Neural cell (in vitro differentiated cells): ENCODE measurements at regions not wholly inside any gene's neighbourhood (a gene's known extent, or its start where the extent isn't known, plus 50 kb on each side); places are given as distances from the start of the nearest gene placed in this dataset.

ENCODE experiments used
- H2AFZ ChIP-seq: fragments of 200-600, 300-800 bp; sonication (generic), shearing (Covaris generic); 2 replicates; pipeline ENCODE4 v1.6.0; 2014; ENCODE audit warnings: low read depth, mild to moderate bottlenecking, antibody characterized with exemption, low read length, moderate library complexity
- H3F3A ChIP-seq: fragments of 200-600 bp; shearing (Covaris generic); 2 replicates; pipeline ENCODE4 v1.6.1; 2016; ENCODE audit warnings: mild to moderate bottlenecking, moderate library complexity, mixed read lengths, antibody characterized with exemption, low read length; ENCODE audit not compliant: insufficient read depth, poor library complexity, severe bottlenecking
- H3K27ac ChIP-seq: fragments of 200-600, 300-800 bp; sonication (generic), shearing (Covaris generic); 2 replicates; pipeline ENCODE4 v1.5.1; 2014; ENCODE audit warnings: mild to moderate bottlenecking, low read length, moderate library complexity
- H3K27me3 ChIP-seq: fragments of 300-800, 200-600 bp; sonication (generic), shearing (Covaris generic); 2 replicates; pipeline ENCODE4 v1.6.0; 2014; ENCODE audit warnings: mild to moderate bottlenecking, low read depth, low read length, moderate library complexity; ENCODE audit not compliant: insufficient read depth
- H3K36me3 ChIP-seq: fragments of 300-800, 200-600 bp; sonication (generic), shearing (Covaris generic); 2 replicates; pipeline ENCODE4 v1.5.1; 2014; ENCODE audit warnings: mild to moderate bottlenecking, antibody characterized with exemption, low read length, moderate library complexity; ENCODE audit not compliant: insufficient read depth
- H3K4me2 ChIP-seq: fragments of 300-800, 200-600 bp; sonication (generic), shearing (Covaris generic); 2 replicates; pipeline ENCODE4 v1.6.0; 2014; ENCODE audit warnings: mild to moderate bottlenecking, low read length
- H3K4me3 ChIP-seq: fragments of 300-800, 200-600 bp; sonication (generic), shearing (Covaris generic); 2 replicates; pipeline ENCODE4 v1.5.1; 2014; ENCODE audit warnings: mild to moderate bottlenecking, low read length, moderate library complexity
- H3K79me2 ChIP-seq: fragments of 200-600 bp; shearing (Covaris generic); replicated peaks from 2 replicates; pipeline ENCODE4 v1.6.0; 2014; ENCODE audit warnings: mild to moderate bottlenecking, low read length, moderate library complexity; ENCODE audit not compliant: insufficient read depth
- H3K9ac ChIP-seq: fragments of 300-800, 200-600 bp; sonication (generic), shearing (Covaris generic); 2 replicates; pipeline ENCODE4 v1.6.1; 2016; ENCODE audit warnings: mild to moderate bottlenecking, low read length, mixed read lengths
- H3K9me2 ChIP-seq: fragments of 200-600 bp; shearing (Covaris generic); 2 replicates; pipeline ENCODE4 v1.6.1; 2016; ENCODE audit warnings: mild to moderate bottlenecking, low read length, mixed read lengths; ENCODE audit not compliant: insufficient read depth
- H3K9me3 ChIP-seq: fragments of 200-600, 300-800 bp; sonication (generic), shearing (Covaris generic); 2 replicates; pipeline ENCODE4 v1.6.1; 2016; ENCODE audit warnings: mild to moderate bottlenecking, mixed run types, low read length, moderate library complexity, mixed read lengths
- H4K20me1 ChIP-seq: fragments of 200-600 bp; shearing (Covaris generic); 2 replicates; pipeline ENCODE4 v1.6.1; 2016; ENCODE audit warnings: mild to moderate bottlenecking, mixed run types; ENCODE audit not compliant: insufficient read depth
- EP300 ChIP-seq: fragments of 450-650 bp; conservative IDR thresholded peaks from 2 replicates; pipeline ENCODE4 v1.6.1; 2014; ENCODE audit warnings: antibody characterized with exemption, mild to moderate bottlenecking, moderate library complexity; ENCODE audit not compliant: poor library complexity, severe bottlenecking
- EZH2 ChIP-seq: fragments of 200-600, 300-800 bp; shearing (Covaris generic), sonication (generic); IDR thresholded peaks from 2 replicates; pipeline ENCODE4 v1.6.1; 2014; ENCODE audit warnings: antibody characterized with exemption, low read length, borderline replicate concordance, mild to moderate bottlenecking; ENCODE audit not compliant: insufficient read depth, poor library complexity, severe bottlenecking
- MXI1 ChIP-seq: fragments of 450-650 bp; conservative IDR thresholded peaks from 2 replicates; pipeline ENCODE4 v1.6.1; 2014; ENCODE audit warnings: antibody characterized with exemption, mild to moderate bottlenecking; ENCODE audit not compliant: poor library complexity, severe bottlenecking
- POLR2AphosphoS5 ChIP-seq: IDR thresholded peaks from 2 replicates; pipeline ENCODE4 v1.6.1; 2012
- RAD21 ChIP-seq: fragments of 450-650 bp; conservative IDR thresholded peaks from 2 replicates; pipeline ENCODE4 v1.6.1; 2014; ENCODE audit warnings: antibody characterized with exemption, mild to moderate bottlenecking, moderate library complexity
- SMC3 ChIP-seq: fragments of 450-650 bp; conservative IDR thresholded peaks from 2 replicates; pipeline ENCODE4 v1.6.1; 2014; ENCODE audit warnings: antibody characterized with exemption, mild to moderate bottlenecking, moderate library complexity; ENCODE audit not compliant: poor library complexity
- TAF1 ChIP-seq: IDR thresholded peaks from 2 replicates; pipeline ENCODE4 v1.6.1; 2012; ENCODE audit warnings: low read depth
- TF ChIP-seq, protein P1 (sequence below): IDR thresholded peaks from 2 replicates; pipeline ENCODE4 v1.6.1; 2012; ENCODE audit warnings: borderline replicate concordance
- TF ChIP-seq, protein P2 (sequence below): fragments of 450-650 bp; IDR thresholded peaks from 2 replicates; pipeline ENCODE4 v1.5.1; 2014; ENCODE audit warnings: antibody characterized with exemption, mild to moderate bottlenecking, moderate library complexity; ENCODE audit not compliant: poor library complexity, severe bottlenecking

DNA sequence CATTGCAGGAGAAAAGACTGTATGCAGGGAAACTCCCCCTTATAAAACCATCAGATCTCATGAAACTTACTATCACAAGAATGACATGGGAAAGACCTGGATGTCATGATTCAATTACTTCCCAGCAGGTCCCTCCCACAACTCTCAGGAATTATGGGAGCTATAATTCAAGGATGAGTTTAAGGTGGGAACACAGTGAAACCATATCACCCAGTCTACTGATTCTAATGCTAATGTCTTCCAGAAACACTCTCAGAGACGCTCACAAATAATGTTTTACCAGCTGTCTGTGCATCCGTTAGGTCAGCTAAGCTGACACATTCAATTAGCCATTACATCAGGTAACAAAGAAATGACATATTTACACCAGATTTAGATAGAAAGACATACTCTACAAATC lies 637.9 kb downstream of the NLGN4Y start:
- Histone ChIP-seq H2AFZ (no peak overlapping the region), H3K27me3 (no peaks in the 10 kb centered on the region), H3K9me2 (no peaks in the 10 kb centered on the region), H3K79me2 (no peaks in the 10 kb centered on the region), H3K4me2 (no peak overlapping the region), H3K36me3 (no peaks in the 10 kb centered on the region), H3K27ac (no peak overlapping the region), H3K9ac (no peak overlapping the region), H3K4me3 (no peak overlapping the region), H3K9me3 (no peaks in the 10 kb centered on the region), H3F3A (no peaks in the 10 kb centered on the region), H4K20me1 (no peaks in the 10 kb centered on the region)
- TF ChIP-seq SMC3 (no peak), RAD21 (no peak), MXI1 (no peak), POLR2AphosphoS5 (no peak), EP300 (no peak), EZH2 (no peak), TAF1 (no peak)
- TF ChIP-seq, protein P1, sequence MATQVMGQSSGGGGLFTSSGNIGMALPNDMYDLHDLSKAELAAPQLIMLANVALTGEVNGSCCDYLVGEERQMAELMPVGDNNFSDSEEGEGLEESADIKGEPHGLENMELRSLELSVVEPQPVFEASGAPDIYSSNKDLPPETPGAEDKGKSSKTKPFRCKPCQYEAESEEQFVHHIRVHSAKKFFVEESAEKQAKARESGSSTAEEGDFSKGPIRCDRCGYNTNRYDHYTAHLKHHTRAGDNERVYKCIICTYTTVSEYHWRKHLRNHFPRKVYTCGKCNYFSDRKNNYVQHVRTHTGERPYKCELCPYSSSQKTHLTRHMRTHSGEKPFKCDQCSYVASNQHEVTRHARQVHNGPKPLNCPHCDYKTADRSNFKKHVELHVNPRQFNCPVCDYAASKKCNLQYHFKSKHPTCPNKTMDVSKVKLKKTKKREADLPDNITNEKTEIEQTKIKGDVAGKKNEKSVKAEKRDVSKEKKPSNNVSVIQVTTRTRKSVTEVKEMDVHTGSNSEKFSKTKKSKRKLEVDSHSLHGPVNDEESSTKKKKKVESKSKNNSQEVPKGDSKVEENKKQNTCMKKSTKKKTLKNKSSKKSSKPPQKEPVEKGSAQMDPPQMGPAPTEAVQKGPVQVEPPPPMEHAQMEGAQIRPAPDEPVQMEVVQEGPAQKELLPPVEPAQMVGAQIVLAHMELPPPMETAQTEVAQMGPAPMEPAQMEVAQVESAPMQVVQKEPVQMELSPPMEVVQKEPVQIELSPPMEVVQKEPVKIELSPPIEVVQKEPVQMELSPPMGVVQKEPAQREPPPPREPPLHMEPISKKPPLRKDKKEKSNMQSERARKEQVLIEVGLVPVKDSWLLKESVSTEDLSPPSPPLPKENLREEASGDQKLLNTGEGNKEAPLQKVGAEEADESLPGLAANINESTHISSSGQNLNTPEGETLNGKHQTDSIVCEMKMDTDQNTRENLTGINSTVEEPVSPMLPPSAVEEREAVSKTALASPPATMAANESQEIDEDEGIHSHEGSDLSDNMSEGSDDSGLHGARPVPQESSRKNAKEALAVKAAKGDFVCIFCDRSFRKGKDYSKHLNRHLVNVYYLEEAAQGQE, result no peak
- TF ChIP-seq, protein P2, sequence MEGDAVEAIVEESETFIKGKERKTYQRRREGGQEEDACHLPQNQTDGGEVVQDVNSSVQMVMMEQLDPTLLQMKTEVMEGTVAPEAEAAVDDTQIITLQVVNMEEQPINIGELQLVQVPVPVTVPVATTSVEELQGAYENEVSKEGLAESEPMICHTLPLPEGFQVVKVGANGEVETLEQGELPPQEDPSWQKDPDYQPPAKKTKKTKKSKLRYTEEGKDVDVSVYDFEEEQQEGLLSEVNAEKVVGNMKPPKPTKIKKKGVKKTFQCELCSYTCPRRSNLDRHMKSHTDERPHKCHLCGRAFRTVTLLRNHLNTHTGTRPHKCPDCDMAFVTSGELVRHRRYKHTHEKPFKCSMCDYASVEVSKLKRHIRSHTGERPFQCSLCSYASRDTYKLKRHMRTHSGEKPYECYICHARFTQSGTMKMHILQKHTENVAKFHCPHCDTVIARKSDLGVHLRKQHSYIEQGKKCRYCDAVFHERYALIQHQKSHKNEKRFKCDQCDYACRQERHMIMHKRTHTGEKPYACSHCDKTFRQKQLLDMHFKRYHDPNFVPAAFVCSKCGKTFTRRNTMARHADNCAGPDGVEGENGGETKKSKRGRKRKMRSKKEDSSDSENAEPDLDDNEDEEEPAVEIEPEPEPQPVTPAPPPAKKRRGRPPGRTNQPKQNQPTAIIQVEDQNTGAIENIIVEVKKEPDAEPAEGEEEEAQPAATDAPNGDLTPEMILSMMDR, result no peak

DNA sequence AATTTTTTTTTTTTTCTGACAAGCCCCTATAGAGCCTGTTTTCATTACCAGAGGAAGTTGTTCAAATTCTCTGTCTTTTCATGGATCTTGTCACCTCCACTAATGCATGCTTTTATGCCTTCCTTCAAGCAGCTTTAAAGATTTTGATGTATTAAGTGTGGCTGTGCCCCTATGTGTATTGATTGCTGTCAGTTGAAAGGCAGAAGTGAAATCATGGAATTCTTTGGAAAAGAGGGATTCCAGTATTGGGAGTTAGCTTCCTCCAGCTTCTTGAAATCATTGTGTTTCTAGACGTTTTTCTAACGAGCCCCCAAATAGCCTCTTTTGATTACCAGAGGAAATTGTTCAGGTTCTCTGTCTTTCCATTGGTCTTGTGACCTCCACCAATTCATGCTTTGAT lies 655.6 kb downstream of the NLGN4Y start:
- TF ChIP-seq, protein P1, result peak; percentile 93
- TF ChIP-seq RAD21, result no peak
- no peak for TF ChIP-seq EZH2
- TF ChIP-seq SMC3, result no peak
- TF ChIP-seq EP300, result peak; percentile 68
- peak; percentile 33 for TF ChIP-seq POLR2AphosphoS5
- TF ChIP-seq, protein P2, result no peak
- no peaks in the 10 kb centered on the region for H4K20me1 ChIP-seq

More for the DNA sequence above, 655.6 kb downstream of the NLGN4Y start:
- Histone ChIP-seq H3K27ac (no peak overlapping the region), H3K27me3 (no peaks in the 10 kb centered on the region), H3F3A (no peaks in the 10 kb centered on the region), H3K79me2 (no peaks in the 10 kb centered on the region), H3K9me3 (no peaks in the 10 kb centered on the region), H3K36me3 (no peaks in the 10 kb centered on the region), H2AFZ (no peak overlapping the region), H3K9me2 (no peaks in the 10 kb centered on the region), H3K4me3 (no peak overlapping the region), H3K4me2 (no peak overlapping the region), H3K9ac (no peak overlapping the region)
